Vagina (tissue), 2 donors: ENCODE measurements at regions not wholly inside any gene's neighbourhood (a gene's known extent, or its start where the extent isn't known, plus 50 kb on each side); places are given as distances from the start of the nearest gene placed in this dataset.
A peak's percentile ranks its signal among the peaks of the same experiment; 100 is the strongest.

ENCODE experiments used
- DNase-seq, 2 donors: peaks; one replicate each; pipeline ENCODE4 v3.0.0-alpha.2; 2017; ENCODE audit errors: extremely low spot score in 2 of 2
- H3K27ac ChIP-seq: fragments of 200-600 bp; sonication (generic); one replicate; pipeline ENCODE4 v1.5.1; 2019
- H3K27me3 ChIP-seq: fragments of 200-600 bp; sonication (generic); one replicate; pipeline ENCODE4 v1.5.1; 2019
- H3K36me3 ChIP-seq, 2 donors: fragments of 200-600 bp; sonication (generic); one replicate each; pipeline ENCODE4 v1.5.1; 2017 to 2019
- H3K4me1 ChIP-seq: fragments of 200-600 bp; sonication (generic); one replicate; pipeline ENCODE4 v1.5.1; 2019
- H3K4me3 ChIP-seq, 2 donors: fragments of 200-600 bp; sonication (generic); 1 replicate in 1 of 2; 2 replicates in 1 of 2; pipeline ENCODE4 v1.5.1; 2016 to 2019
- H3K9me3 ChIP-seq: fragments of 200-600 bp; sonication (generic); one replicate; pipeline ENCODE4 v1.5.1; 2019
- POLR2A ChIP-seq, 2 donors: fragments of 450-650 bp; IDR thresholded peaks; one replicate each; pipeline ENCODE4 v1.6.1; 2017; ENCODE audit warnings: antibody characterized with exemption in 2 of 2, mild to moderate bottlenecking in 2 of 2, moderate library complexity in 2 of 2
- POLR2AphosphoS5 ChIP-seq, 2 donors: sonication (generic); formaldehyde crosslinking; IDR thresholded peaks; one replicate each; pipeline ENCODE4 v1.9.0; 2017; ENCODE audit warnings: antibody characterized with exemption in 2 of 2, mild to moderate bottlenecking in 2 of 2, low read depth in 1 of 2; ENCODE audit not compliant: insufficient read depth in 1 of 2
- intact Hi-C: fragments of 100-400 bp; cut with DNase I; formaldehyde crosslinking; loops from one replicate; pipeline ENCODE4 v1.15.1; 2023
- TF ChIP-seq, protein P1 (sequence below), 3 experiments: fragments of 450-650 bp in 2 of 3; fragments of 200-600 bp in 1 of 3; sonication (generic) in 1 of 3; IDR thresholded peaks; one replicate each; pipeline ENCODE4 v1.5.1; 2017 to 2019; ENCODE audit warnings: antibody characterized with exemption in 3 of 3, mild to moderate bottlenecking in 2 of 3, moderate library complexity in 2 of 3

DNA sequence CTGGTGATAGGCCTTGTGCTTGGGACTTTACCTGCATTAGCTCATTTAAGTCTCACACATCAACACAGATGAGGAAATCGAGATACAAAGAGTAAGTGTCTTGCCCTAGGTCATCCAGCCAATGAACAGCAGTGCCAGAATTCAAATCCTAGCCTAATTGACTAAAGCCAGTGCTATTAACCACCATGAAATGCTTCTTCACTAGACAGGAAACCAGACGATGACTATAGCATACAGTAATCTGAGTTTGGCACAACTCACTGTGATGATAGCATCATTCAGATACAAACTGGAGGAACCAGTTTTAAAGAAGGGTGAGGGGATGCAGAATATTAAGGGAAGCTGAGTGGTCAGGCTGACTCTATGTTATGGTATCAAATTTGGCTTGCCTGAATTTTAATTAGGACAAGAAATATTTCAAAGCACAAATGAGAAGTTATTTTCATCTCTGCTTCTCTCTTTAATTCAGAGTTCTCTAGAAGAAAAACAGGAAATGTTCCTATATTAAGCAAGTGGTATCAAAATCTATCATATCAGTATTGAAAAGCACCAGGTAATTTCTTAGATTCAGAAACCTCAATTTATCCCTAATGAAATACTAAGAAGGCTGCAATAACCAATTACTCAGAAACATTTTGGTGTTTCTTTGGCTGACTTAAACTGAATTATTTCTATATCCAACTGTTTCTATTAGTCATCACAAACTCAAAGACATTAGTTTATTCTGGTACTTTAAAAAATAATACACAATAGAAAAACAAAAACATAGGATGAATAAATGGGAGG is 147.0 kb upstream of the RASA1 start:
- intact Hi-C loops: no loop called here
- TF ChIP-seq POLR2AphosphoS5 (IDR thresholded peaks at IDR 0.05; ENCODE audit: insufficient read depth in 1 of 2, low read depth in 1 of 2) (no peak), POLR2A (IDR thresholded peaks at IDR 0.05) (no peak)
- TF ChIP-seq, protein P1, sequence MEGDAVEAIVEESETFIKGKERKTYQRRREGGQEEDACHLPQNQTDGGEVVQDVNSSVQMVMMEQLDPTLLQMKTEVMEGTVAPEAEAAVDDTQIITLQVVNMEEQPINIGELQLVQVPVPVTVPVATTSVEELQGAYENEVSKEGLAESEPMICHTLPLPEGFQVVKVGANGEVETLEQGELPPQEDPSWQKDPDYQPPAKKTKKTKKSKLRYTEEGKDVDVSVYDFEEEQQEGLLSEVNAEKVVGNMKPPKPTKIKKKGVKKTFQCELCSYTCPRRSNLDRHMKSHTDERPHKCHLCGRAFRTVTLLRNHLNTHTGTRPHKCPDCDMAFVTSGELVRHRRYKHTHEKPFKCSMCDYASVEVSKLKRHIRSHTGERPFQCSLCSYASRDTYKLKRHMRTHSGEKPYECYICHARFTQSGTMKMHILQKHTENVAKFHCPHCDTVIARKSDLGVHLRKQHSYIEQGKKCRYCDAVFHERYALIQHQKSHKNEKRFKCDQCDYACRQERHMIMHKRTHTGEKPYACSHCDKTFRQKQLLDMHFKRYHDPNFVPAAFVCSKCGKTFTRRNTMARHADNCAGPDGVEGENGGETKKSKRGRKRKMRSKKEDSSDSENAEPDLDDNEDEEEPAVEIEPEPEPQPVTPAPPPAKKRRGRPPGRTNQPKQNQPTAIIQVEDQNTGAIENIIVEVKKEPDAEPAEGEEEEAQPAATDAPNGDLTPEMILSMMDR (IDR thresholded peaks at IDR 0.05): no peak
- Histone ChIP-seq H3K27ac (no peak overlapping the region), H3K9me3 (no peaks in the 10 kb centered on the region), H3K4me1 (no peaks in the 10 kb centered on the region), H3K4me3 (no peak overlapping the region), H3K27me3 (no peaks in the 10 kb centered on the region), H3K36me3 (no peaks in the 10 kb centered on the region)
- no peak for DNase-seq

DNA sequence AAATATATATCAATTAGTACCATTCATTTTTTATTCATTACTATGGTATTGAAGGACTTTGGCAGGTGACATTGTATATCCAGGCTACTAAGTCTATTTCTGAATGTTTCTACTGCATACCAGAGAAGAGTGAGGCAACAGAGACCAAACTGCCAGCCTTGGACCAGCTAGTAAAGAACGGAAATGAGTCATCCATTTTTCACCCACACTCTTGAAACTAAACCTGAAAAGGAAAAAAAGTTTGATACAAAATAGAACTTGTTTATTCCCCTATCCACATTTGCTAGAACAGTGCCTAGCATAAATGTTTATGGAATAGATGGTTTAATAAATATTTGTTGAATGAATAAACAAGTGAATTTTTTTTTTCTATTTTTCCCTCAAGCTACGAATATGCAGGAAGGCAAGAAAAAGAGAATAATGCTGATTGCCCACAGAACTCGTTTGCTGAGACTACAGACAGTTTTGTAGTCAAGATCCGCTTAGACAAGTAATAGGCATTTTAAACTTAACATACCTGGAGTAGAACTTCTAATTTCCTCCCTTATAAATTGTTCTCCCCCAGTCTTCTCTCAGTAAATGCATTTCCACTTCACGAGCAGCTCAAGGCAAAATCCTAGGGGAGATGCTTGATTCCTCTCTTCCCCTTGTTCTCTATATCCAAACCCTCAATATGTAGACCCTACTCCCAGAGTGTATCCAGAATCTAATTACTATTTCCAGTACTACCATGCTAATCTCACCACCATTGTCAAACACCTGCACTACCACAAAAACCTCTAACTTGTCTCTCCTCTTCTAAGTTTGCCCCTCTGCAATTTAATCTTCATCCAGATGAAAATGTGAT is 146.2 kb upstream of the RASA1 start:
- Histone ChIP-seq H3K4me1 (no peaks in the 10 kb centered on the region), H3K27ac (peak overlapping the region; percentile 14), H3K9me3 (no peaks in the 10 kb centered on the region), H3K4me3 (no peak overlapping the region), H3K36me3 (no peaks in the 10 kb centered on the region), H3K27me3 (no peaks in the 10 kb centered on the region)
- no peak for DNase-seq
- TF ChIP-seq POLR2A (IDR thresholded peaks at IDR 0.05): no peak
- intact Hi-C loops: no loop called here

DNA sequence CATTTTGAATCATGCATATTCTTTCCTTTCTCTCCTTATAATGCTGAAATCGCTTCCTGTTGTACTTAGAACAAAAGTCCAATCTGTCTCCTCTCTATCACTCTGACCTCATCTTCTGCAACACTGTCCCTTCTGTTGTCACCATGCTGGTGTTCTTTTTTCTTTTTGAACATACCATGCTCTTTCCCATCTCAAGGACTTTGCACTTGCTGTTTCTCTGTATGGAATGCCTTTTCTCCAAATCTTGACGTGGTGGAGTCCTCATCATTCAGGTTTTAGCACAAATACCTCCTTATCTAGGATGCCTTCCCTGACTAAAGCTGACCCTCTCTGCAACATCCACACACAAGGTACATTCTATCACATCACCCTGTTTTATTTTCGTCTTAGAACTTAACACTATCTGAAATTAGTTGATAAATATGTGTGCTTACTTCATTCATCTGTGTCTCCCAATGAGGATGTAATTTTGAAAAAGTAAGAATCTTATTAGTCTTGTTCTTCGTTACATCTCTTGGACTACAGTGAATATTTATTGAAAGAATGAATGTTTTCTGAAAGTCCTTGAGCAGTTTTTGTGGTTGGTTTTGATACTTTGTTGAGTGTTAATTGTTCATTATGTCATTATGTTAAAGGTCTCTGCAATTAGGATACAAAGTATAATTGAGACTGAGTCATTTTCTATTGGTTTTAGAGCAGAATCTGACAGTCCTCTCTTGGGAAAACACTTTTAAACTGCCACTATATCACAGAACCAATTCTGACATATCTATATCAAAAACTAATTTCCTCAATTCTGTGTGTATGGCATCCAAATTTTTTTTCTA is 145.3 kb upstream of the RASA1 start:
- H3K4me1 ChIP-seq: no peaks in the 10 kb centered on the region
- intact Hi-C loops: no loop called here
- TF ChIP-seq POLR2A (IDR thresholded peaks at IDR 0.05): no peak
- TF ChIP-seq, protein P1 (IDR thresholded peaks at IDR 0.05): no peak
- no peak for TF ChIP-seq POLR2AphosphoS5 (IDR thresholded peaks at IDR 0.05; ENCODE audit: insufficient read depth in 1 of 2, low read depth in 1 of 2)
- H3K9me3 ChIP-seq: no peaks in the 10 kb centered on the region
- H3K27me3 ChIP-seq: no peaks in the 10 kb centered on the region
- no peaks in the 10 kb centered on the region for H3K36me3 ChIP-seq
- H3K27ac ChIP-seq: peak overlapping the region; percentile 14
- H3K4me3 ChIP-seq: no peak overlapping the region
- DNase-seq: no peak

DNA sequence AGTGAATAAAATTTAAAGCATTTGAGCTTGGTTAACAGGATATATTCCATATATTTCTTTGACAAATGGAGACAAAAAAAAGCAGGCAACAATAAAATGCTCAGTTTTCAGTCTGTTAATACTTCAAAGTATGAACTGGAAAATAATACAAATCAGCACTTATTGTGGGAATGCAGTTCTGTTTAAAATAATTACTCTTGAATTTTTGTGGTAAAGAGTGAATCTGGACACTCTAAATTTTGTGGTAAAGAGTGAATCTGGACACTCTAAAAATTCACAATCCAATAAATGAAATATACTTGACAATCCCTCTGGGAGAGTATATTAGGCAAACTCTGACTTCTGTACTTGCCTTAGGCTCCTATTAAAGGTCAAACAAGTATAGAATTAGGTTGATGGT is 141.9 kb upstream of the RASA1 start:
- H3K27me3 ChIP-seq: no peaks in the 10 kb centered on the region
- H3K4me1 ChIP-seq: no peaks in the 10 kb centered on the region
- no peak overlapping the region for H3K4me3 ChIP-seq
- intact Hi-C loops: no loop called here
- no peaks in the 10 kb centered on the region for H3K9me3 ChIP-seq
- TF ChIP-seq POLR2AphosphoS5 (IDR thresholded peaks at IDR 0.05; ENCODE audit: insufficient read depth in 1 of 2, low read depth in 1 of 2) (no peak), POLR2A (IDR thresholded peaks at IDR 0.05) (no peak)
- TF ChIP-seq, protein P1 (IDR thresholded peaks at IDR 0.05): no peak
- H3K27ac ChIP-seq: no peak overlapping the region
- DNase-seq: no peak
- no peaks in the 10 kb centered on the region for H3K36me3 ChIP-seq

DNA sequence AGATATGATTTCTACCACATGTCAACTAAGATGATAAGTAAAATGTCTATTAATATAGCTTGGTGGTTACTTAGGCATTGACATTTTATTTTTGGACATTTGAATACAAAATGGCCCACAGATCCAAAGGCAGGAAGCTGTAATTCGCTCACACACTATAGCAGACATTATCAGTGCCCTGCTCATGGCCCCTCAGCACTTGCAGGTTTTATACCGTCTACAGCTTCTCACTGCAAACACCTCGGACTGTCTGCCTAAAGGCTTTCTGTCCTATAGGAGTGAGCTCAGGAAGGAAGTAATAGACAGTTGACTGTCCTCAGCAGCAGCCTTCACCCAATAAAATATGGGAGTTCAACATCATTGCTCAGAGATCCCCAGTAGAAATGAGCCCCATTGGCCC is 140.8 kb upstream of the RASA1 start:
- TF ChIP-seq, protein P1 (IDR thresholded peaks at IDR 0.05): no peak
- no peak for TF ChIP-seq POLR2AphosphoS5 (IDR thresholded peaks at IDR 0.05; ENCODE audit: insufficient read depth in 1 of 2, low read depth in 1 of 2)
- intact Hi-C loops: no loop called here

More for the DNA sequence above, 140.8 kb upstream of the RASA1 start:
- H3K9me3 ChIP-seq: no peaks in the 10 kb centered on the region
- no peaks in the 10 kb centered on the region for H3K27me3 ChIP-seq
- H3K4me3 ChIP-seq: no peak overlapping the region
- H3K27ac ChIP-seq: no peak overlapping the region
- H3K36me3 ChIP-seq: no peaks in the 10 kb centered on the region
- no peak for DNase-seq
- no peaks in the 10 kb centered on the region for H3K4me1 ChIP-seq
